ENCODE measurements at regions not wholly inside any gene's neighbourhood (a gene's known extent, or its start where the extent isn't known, plus 50 kb on each side); places are given as distances from the start of the nearest gene placed in this dataset.
"Not testable (repeated sequence)": the region's sequence is repeated elsewhere in the genome, so short reads cannot be mapped to it uniquely, and the experiment has no call there.

- DNase-seq, result no peak
These were observed 59.3 kb downstream of the EBLN2 start for GRCh38 chr3:73120710-73121109.

GRCh38 chr3:73121669-73122331 lies 60.3 kb downstream of the EBLN2 start:
- no peak for DNase-seq

GRCh38 chr3:73134034-73134433 lies 72.6 kb downstream of the EBLN2 start:
- no peak for DNase-seq

DNA sequence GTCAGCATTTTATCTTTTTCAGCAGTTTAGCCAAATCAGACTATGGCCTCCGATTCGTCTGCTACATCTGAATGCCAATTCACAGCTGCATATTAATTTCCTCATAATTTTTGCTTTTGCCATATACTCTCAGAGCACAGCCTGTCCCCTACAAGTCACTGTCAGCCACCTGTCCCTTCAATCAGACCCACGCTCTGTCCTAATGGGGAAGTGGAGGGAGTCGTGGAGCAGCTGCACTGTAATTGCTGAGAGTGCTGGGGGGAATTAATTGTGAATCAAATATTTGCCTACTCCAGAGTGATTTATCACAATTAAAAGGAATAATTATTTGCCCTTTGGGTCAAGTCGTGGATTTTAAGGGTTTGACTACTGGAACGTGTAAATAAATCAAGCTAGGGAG lies 75.5 kb downstream of the EBLN2 start:
- DNase-seq, result no peak

DNA sequence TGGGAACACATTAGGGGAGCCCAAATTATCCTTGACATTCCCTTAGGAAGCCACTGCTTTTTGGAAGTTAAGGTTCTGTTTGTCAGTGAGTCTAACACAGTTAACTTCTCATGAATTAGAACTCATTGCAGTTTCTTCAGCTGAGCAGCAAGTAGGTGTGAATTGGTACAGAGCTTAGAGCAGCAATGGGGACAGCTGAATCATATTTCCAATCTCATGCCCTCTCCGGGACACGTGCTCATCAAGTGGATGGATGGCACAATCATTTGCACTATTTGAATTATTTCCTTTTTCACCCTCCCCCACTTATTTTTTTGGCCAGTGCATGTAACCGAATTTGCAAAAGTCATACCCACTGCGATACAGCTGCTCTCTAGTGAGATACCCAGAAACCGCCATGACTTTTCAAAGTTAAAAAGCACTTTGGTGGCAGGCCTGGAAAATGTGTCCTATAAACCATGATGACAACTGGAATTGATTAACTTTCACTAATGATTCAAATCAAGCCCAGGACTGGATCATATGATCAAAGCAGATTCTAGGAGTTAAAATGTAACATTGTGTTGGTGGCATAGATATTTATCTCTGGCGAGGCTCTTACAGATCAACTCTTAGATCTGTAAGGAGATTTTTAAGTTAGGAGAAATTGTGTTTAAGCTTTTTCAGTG lies 76.4 kb downstream of the EBLN2 start:
- DNase-seq, result no peak

DNA sequence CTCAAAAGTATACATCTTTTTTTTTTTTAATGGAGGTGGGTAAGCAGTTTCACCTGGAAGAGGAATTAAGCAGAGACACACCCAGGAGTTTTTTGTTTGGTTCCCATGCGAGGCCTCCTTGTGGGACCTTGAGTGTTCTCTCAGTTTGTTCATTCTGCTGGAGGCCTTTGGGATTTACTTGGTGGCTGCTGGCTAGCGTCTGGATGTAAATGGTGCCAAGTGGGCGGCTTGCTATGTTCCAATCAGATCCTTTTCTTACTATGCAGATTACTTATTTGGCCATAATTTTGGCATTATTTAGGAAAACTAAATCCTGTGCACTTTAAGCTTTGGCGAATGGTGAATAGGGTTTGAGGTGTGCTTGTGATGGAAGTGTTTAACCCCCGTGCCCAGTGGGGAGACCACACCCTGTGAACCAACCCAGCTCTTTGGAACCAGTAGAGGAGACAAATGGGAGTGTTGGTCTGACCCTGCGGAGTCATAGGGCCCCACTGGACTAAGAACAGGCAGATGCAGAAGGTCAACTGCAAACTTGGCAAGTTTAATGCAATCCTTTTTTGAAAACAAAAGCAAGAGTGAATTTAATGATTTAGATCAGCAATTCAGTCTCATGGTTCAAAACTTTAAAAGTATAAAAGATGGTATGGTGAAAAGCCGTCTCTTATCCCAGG lies 79.4 kb downstream of the EBLN2 start:
- no peak for DNase-seq

GRCh38 chr3:73141525-73141924 lies 80.1 kb downstream of the EBLN2 start:
- DNase-seq, result no peak

GRCh38 chr3:73143401-73143800 lies 81.9 kb downstream of the EBLN2 start:
- no peak for DNase-seq

GRCh38 chr3:73143821-73144237 lies 82.4 kb downstream of the EBLN2 start:
- DNase-seq, result no peak

GRCh38 chr3:73144276-73144675 lies 82.8 kb downstream of the EBLN2 start:
- DNase-seq, result no peak

DNA sequence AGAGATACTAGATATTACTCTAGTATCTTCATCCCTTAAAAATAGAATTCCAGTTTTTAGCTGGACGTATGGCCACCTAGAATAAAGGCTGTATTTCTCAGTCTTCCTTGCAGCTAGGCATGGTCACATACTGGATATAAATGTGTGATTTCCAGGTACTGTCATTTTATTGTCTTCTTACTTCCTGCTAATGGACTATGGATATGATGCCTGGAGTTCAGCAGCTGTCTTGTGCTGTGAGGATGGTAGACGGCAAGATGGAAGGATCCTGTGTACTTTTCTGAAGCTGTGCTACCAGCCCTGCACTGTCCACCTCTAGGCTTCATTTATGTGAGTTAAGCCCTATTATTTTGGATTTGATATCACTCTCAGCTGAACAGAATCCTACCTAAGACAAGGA lies 83.4 kb downstream of the EBLN2 start:
- no peak for DNase-seq

- DNase-seq, result not testable (repeated sequence)
These were observed 86.0 kb downstream of the EBLN2 start for GRCh38 chr3:73147479-73147878.

DNA sequence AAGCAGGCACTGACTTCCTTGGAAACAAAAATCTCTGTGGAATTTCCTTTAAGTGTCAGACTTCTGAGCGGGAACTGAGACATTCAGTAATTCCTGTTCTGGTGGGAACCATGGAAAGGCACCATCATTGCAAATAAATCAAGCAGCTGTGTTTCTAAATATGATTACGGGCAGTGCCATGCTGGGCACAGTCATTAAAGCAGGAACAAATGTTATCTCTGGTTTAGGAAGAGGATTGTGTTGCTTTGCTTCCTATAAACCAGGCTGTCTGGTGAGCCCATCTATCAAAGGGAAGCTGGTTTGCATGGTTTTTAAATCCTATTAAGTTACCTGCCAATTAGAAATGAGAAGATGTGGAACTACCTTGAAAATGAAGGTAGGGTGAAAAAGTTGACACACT lies 86.7 kb downstream of the EBLN2 start:
- no peak for DNase-seq

DNA sequence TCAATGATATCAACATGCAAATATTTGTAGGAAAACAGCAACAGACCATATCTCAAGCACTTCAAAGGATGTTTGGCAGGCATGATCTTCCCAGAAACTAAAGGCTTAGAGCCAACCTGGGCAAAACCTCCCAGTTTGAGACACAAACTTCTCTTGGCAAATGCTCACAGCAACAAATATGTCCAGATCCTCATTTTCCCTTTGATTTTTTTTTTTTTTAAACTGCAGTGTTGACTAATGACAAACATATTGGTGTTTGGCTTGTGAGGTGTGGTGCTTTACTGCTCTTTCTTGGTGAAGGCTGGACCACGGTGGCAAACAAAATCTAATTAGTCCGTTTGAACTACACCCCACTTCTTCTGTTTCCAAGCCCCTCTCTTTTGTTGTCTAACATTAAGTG lies 87.2 kb downstream of the EBLN2 start:
- DNase-seq, result no peak

GRCh38 chr3:73150369-73151130 lies 89.1 kb downstream of the EBLN2 start:
- no peak for DNase-seq

- DNase-seq, result peak in 1 of 5 experiments; percentile 3
These were observed 91.1 kb downstream of the EBLN2 start for GRCh38 chr3:73152571-73152970.

DNA sequence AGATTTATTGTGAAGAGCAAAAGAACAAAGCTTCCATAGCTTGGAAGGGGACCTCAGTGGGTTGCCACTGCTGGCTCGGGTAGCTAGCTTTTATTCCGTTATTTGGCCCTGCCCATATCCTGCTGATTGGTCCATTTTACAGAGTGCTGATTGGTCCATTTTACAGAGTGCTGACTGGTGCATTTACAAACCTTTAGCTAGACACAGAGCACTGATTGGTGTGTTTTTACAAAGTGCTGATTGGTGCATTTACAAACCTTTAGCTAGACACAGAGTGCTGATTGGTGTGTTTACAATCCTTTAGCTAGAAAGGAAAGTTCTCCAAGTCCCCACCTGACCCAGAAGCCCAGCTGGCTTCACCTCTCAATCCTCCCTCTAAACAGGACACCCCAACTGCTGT lies 91.6 kb downstream of the EBLN2 start:
- not testable (repeated sequence) for DNase-seq

DNA sequence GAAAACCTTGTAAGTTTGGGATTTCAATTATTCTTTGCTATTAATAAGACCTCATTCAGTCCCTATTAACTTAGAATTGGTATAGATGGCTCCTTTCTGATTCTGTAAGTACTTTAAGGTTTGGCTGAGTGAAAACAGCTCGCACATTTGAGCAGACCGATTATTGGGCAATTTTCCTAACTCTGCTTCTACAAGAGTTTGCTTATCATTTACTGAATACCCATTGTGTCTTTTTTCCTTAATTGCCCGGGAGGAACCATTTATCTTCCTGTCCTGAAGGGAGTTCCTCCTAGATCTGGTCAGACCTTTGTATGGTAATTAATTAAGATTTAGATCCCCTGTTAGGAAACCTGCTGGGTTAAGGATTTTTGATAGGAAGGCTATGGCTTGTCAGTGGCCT lies 92.8 kb downstream of the EBLN2 start:
- DNase-seq, result not testable (repeated sequence)

DNA sequence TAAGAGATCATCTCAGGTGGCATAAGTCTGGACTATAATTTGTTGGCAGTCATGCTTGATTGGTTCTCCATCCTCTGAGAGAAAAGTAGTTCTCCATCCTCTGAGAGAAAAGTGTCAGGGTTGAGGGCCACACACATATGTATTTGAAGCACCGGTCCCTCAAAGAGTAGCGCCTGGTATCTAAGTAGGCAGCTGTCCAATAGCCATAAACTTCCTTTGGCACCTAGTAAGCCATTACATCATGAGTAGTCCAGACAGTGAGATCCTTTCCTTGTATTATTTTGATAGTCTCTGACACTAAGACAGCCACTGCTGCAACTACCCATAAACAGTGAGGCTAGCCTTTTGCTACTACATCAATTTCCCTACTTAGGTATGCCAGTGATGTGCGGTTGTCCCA lies 94.0 kb downstream of the EBLN2 start:
- DNase-seq, result not testable (repeated sequence)

DNA sequence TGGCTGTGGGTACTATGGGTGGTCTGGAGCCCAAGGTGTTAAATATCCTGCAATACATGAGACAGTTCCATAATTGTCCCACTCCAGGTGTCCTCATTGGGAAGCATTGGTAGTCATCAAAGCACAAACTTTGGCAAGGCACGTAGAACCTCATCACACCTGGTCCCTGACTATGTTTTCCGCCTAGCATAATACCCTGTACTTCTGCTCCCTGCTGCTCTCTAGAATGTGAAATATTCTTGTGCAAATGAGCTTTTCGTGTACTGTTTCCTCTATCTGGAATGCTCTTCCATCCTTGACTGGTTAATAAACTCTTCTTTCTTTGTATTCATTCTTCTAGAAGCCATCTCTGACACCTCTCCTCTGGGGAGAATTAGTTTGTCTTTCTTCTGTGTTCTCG lies 103.2 kb downstream of the EBLN2 start:
- no peak for DNase-seq

- DNase-seq, result no peak
These were observed 114.2 kb downstream of the EBLN2 start for GRCh38 chr3:73175698-73176097.

GRCh38 chr3:73176941-73177340 lies 115.5 kb downstream of the EBLN2 start:
- DNase-seq, result no peak

DNA sequence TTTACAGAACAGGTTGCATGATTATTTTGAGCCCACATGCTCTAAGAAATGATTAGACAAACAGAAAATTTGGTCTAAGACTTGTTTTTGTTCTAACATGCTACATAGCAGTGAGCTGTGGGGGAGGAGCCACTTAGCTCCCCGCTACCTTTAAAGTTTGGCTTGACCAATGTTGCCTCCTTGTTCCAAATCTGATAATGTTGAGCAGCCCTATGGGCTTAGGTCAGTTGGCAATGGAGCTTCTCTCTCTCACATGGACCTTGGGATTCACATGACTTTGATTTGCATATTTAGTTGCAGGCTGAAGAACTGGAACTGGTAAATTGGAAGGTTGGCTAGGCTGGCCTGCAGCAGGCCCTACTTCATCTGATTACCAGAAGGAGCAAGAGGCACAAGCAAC lies 116.4 kb downstream of the EBLN2 start:
- DNase-seq, result no peak
